ENCODE measurements at regions not wholly inside any gene's neighbourhood (a gene's known extent, or its start where the extent isn't known, plus 50 kb on each side); places are given as distances from the start of the nearest gene placed in this dataset.
"Not testable (repeated sequence)": the region's sequence is repeated elsewhere in the genome, so short reads cannot be mapped to it uniquely, and the experiment has no call there.

- not testable (repeated sequence) for DNase-seq
These were observed 359.7 kb downstream of the TEX29 start for GRCh38 chr13:111680100-111680499.

DNA sequence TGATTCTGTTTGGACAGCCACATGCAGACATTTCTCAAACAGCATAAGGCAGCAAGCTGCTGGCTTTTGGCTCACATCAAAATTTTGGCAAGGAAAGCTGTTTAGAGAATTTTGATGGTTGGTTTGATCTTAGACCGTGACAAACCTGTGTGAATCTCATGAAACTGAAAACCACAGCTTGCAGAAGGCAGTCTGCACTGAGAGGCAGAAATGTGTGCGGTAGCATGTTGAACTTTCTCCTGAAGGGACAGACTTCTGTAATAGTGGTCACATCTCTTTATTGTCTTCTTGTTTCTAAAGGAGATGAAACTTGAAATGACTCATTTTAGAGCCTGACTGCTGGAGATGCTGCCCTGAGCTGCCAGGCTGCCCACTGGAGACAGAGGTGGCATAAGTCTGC, 371.6 kb downstream of the TEX29 start:
- DNase-seq: not testable (repeated sequence)

DNA sequence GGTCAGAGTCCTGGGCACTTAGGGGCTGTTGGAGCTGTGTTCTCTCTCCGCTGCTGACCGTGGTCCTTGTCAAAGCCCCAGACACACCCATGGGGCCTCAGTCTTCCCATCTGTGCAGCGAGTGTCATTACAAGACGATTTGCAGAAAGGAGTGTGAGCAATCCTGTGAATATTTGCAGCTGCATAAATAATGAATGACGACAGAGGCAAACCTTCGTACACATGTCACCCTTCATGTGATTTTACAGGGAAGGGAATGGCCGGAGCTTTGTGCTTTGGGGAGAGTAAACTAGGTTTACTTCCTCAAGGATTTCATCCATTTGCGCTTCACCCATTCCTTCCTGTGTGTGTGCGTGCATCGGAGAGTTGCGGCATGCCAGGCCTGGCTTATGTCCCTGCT, 370.8 kb upstream of the SOX1 start:
- DNase-seq: not testable (repeated sequence)

DNA sequence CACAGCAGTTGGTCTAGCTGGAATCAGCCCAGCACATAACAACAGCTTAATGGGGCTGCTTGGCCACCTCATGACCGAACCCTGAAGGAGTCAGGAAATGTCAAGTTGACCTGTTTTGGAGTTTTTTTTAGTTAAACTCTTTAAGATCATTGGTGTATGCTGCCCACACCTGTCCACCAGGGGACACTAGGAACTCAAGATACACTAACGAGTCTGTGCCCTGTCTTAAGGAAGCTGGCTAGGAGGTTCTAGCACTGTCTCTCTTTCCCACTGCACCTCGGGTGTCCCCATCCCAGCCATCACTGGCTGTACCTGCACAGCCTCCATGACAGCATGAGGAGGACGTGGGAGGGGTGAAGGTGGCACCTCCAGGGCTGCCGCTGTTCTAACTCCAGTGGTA, 364.9 kb upstream of the SOX1 start:
- DNase-seq: not testable (repeated sequence)
